GM21367 (cell line): ENCODE measurements at regions not wholly inside any gene's neighbourhood (a gene's known extent, or its start where the extent isn't known, plus 50 kb on each side); places are given as distances from the start of the nearest gene placed in this dataset.

Experiments
- ATAC-seq: cut with Tn5 transposase; IDR thresholded peaks from one replicate; pipeline ENCODE4 v1.9.1; 2021; ENCODE audit not compliant: unreplicated experiment

GRCh38 chr9:31071606-31072286 is 1312.7 kb upstream of the ACO1 start:
- ATAC-seq, result no peak

GRCh38 chr9:31078175-31078574 is 1306.3 kb upstream of the ACO1 start:
- ATAC-seq, result no peak

GRCh38 chr9:31084350-31084749 is 1300.1 kb upstream of the ACO1 start:
- no peak for ATAC-seq

- no peak for ATAC-seq
Measured at GRCh38 chr9:31089549-31090221, 1294.8 kb upstream of the ACO1 start.

- no peak for ATAC-seq
Measured at GRCh38 chr9:31100311-31100710, 1284.1 kb upstream of the ACO1 start.

GRCh38 chr9:31103836-31104235 is 1280.6 kb upstream of the ACO1 start:
- ATAC-seq, result no peak

GRCh38 chr9:31104249-31104648 is 1280.2 kb upstream of the ACO1 start:
- no peak for ATAC-seq

- ATAC-seq, result no peak
Measured at GRCh38 chr9:31112491-31112890, 1272.0 kb upstream of the ACO1 start.

- no peak for ATAC-seq
Measured at GRCh38 chr9:31114346-31114745, 1270.1 kb upstream of the ACO1 start.

GRCh38 chr9:31119890-31120454 is 1264.5 kb upstream of the ACO1 start:
- peak; percentile 84 for ATAC-seq

GRCh38 chr9:31124389-31124788 is 1260.1 kb upstream of the ACO1 start:
- ATAC-seq, result no peak

- ATAC-seq, result no peak
Measured at GRCh38 chr9:31135567-31135966, 1248.9 kb upstream of the ACO1 start.

- ATAC-seq, result no peak
Measured at GRCh38 chr9:31136524-31136923, 1247.9 kb upstream of the ACO1 start.

- no peak for ATAC-seq
Measured at GRCh38 chr9:31137176-31138160, 1247.0 kb upstream of the ACO1 start.

GRCh38 chr9:31140316-31140715 is 1244.1 kb upstream of the ACO1 start:
- no peak for ATAC-seq

GRCh38 chr9:31142456-31142855 is 1242.0 kb upstream of the ACO1 start:
- no peak for ATAC-seq

GRCh38 chr9:31144614-31145013 is 1239.8 kb upstream of the ACO1 start:
- ATAC-seq, result no peak

GRCh38 chr9:31146485-31147166 is 1237.8 kb upstream of the ACO1 start:
- peak; percentile 87 for ATAC-seq

- ATAC-seq, result peak; percentile 70
Measured at GRCh38 chr9:31153250-31153840, 1231.1 kb upstream of the ACO1 start.

- ATAC-seq, result no peak
Measured at GRCh38 chr9:31166516-31166915, 1217.9 kb upstream of the ACO1 start.
